NCI-H2227 (cell line): ENCODE measurements at regions not wholly inside any gene's neighbourhood (a gene's known extent, or its start where the extent isn't known, plus 50 kb on each side); places are given as distances from the start of the nearest gene placed in this dataset.
"Not testable (repeated sequence)": the region's sequence is repeated elsewhere in the genome, so short reads cannot be mapped to it uniquely, and the experiment has no call there.

Source experiments
- DNase-seq: peaks from one replicate; lab custom pipeline; 2025; ENCODE audit not compliant: unreplicated experiment; lab: John Stamatoyannopoulos, UW

DNA sequence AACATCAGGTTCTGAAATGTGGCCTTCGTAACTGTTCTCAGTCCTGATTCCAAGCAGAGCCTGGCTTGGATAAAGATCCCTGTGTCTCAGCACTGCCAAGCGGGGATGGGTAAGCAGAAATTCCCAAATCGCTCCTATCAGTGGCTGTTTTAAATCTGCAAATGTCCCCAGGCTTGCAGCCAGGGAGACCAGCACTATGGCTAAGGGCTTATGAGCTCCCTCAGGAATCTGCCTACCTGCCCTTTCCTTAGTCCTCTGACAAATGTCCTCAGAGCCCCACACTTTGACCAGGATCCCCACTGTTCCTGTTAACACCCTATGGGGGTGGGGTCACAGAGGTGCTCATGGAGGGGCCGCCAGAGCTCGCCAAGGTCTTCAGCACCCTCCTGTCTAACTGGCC is 1062.8 kb downstream of the UQCRFS1 start:
- DNase-seq = no peak

DNA sequence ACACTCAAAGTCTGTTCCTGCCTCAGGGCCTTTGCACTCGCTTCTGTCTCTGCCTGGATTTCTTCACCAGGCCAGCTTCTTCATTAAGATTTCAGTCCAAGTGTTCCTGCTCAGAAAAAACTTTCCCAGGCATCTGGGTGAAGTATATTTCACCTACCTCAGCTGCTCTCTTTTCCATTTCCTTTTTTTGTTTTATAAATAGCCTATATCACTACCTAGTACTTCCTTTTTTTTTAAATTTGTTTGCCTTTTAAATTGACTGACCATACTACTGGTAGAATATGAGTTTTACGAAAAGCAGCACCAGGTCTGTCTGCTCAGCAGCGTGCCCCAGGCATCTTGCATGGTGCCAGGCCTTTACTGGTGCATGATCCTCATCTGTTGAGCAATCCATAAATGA is 1064.4 kb downstream of the UQCRFS1 start:
- no peak for DNase-seq

- DNase-seq = no peak
Observed at GRCh38 chr19:28142258-28142657, 1070.7 kb downstream of the UQCRFS1 start.

DNA sequence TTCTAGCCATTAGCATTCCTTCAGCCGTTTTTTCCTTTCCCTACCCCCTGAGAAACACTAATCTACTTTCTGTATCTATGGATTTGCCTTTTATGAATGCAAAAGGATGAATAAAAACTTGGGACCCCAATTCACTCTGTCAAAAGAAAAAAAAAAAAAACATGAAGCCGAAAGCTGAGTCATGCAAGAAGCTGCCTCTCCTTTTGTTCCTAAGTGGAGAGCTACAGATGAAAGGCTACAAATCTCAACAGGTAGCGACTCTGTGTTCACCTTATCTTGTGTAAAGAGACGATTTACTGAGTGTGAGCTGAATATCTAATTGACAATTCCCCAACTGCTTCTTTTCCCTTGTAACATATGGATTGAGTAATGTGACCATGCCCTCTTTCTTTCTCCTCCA is 1072.8 kb downstream of the UQCRFS1 start:
- no peak for DNase-seq

DNA sequence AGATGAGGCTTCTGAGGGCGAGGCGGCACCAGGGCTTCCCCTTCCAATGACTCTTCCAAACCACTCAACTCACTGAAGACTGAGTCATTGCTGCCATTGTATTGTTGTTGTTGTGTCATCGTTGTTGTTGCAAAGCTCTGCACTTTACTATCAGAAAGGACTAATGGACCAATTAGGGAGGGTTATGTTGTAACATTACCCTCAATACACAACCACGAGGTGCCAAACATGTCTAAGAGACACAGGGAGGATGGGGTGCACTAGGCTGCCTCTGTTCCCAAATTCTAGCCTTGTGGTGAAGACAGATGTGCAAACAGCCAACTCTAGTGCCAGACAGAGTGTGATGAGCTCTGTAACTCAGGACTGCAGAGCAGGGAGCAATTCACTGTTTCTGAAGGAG is 1075.2 kb downstream of the UQCRFS1 start:
- no peak for DNase-seq

DNA sequence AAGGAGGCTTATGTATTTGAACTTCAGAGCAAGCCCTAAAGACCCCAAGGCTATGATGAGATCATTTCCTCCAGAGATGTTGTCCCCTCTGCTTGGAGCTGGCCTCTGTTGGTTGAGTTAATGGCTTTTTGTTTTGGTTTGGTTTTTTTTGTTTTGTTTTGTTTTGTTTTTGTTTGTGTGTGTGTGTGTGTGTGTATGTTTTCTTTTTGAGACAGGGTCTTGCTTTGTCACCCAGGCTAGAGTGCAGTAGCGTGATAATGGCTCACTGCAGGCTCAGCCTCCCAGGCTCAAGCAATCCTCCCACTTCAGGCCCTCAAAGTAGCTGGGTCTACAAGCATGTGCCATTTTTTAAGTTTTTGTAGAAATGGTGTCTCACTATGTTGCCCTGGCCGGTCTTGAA is 1076.2 kb downstream of the UQCRFS1 start:
- no peak for DNase-seq

GRCh38 chr19:28135825-28136224 is 1077.1 kb downstream of the UQCRFS1 start:
- no peak for DNase-seq

DNA sequence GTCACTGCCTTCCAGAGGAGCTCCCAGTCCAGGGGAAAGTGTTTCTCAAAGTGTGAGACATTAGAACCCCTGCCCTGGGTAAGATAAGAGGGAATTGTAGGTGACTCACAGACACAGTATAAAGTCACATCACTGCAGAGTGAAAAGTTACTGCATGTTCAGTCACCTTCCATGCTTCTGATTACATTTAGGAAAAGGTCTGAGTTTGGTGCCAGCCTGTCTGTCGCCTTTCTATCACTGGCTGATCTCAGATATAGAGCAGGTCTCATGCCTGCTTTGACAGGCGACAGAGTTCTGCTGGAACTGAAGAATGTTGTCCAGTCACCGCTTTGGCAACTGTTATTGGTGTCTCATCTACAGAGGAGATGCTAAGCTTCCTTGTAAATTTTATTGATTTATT is 1078.6 kb downstream of the UQCRFS1 start:
- DNase-seq = no peak

DNA sequence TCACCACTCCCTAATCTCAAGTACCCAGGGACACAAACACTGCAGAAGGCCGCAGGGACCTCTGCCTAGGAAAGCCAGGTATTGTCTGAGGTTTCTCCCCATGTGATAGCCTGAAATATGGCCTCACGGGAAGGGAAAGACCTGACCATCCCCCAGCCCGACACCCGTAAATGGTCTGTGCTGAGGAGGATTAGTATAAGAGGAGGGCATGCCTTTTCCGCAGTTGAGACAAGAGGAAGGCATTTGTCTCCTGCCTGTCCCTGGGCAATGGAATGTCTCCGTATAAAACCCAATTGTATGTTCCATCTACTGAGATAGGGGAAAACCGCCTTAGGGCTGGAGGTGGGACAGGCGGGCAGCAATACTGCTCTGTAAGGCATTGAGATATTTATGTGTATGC is 1082.1 kb downstream of the UQCRFS1 start:
- DNase-seq = not testable (repeated sequence)

DNA sequence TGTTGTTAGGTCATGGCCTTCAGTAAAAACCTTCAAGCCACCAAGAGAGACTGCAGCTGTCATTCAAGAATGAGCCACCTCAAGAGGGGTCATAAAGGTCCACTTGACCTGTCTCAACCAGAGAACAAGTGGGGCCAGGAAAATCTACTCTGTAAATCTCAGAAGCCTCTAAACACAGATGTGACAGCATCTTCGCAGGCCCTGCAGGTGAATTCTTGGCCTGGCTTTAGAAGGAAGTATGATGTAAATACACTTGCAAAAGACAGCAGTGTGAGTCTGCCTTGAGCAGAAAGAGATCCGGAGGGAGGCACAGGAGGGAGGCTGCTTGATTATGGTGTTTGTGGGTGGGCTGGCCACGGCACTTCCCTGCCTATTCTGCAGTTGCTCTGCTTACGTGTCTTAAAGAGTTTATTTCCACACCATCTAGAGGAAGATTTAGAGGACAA is 1082.9 kb downstream of the UQCRFS1 start:
- no peak for DNase-seq

DNA sequence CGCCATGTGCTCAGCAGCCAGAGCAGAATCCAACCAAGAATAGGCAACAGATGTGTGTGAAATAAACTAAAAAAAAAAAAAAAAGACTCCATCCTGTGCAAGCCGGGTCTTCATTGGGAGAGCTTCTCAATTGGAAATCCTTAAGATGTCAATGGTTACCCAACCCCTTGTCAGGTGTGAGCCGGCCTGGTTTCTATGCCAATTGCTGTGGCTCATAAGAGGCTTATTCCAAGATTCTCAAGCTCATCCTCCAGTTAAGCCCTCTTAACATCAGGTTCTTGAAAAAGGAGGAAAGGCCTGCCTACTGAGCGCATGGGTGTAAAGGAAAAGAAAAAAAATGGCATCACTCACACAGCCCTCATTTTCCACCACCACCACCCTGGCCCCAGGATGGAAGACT is 1084.6 kb downstream of the UQCRFS1 start:
- no peak for DNase-seq

DNA sequence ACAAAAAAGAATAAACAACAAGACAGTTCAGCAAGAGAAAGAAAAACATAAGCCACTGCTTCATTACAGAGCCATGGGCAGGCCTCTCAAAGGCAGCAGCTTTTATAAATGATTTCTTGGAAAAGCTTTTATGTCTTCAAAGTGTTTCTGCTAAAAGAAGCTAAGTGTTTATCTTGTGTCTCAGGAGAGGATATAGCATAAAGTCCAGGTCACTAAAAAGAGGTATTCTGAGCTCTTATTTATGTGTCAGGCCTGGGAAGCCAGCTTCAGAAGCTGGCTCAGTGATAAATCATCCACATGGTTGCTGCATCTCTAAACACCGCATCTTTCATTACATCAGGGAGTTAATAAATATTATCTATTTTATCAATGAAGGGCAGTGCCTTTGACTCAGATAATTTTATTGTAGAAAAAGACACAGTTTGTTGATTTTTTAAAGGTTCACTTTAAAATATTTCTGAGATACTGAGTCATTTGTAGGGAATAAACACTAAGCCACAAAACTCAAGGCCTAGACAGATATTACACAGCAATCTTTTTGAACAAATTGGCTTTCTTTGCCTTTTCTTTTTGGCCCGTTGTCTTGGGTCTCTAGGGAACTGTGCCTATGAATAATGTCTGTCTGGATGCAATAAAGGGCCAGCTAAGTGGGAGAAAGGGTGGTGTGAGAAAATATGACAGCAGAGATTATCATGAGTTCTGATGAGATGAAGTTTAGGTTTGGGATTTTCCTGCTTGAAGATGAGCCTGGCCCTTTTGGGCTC is 1086.6 kb downstream of the UQCRFS1 start:
- no peak for DNase-seq

DNA sequence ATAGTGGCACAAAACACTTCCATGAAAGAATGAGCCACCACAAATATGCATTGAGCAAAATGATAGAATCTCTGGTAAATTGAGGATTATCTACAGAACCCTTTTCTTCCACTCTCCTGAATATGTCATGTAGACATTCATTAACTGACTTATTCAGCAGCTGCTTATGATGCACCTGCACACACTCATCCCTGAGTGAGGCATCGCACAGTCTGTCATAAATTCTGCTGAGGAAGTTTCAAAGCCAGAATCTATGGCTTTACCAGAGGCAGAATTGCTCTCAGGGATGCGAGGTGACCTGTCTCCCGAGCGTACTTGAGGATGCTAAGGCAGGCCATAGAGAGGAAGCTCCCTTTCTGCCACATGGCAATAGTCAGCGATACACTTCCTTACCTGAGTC is 1090.2 kb downstream of the UQCRFS1 start:
- no peak for DNase-seq

DNA sequence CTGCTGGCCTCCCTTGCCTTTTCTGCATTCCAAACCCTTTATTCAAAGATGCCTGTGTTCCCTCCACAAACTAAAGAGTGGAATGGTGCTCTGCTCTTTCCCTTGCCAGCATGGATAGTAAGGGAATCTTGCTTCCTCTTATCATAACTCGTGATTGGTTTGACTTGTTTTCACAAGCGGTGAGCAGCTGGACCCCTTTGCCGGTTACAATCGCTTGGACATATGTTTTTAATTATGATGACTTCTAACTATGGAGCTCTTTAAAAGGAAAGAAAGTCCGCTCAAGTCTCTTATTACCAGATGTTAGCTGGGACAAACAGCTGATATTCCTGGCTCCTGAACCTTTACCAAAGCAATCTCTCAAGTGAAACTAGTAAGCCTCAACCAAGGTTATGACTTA is 1094.7 kb downstream of the UQCRFS1 start:
- DNase-seq = no peak

DNA sequence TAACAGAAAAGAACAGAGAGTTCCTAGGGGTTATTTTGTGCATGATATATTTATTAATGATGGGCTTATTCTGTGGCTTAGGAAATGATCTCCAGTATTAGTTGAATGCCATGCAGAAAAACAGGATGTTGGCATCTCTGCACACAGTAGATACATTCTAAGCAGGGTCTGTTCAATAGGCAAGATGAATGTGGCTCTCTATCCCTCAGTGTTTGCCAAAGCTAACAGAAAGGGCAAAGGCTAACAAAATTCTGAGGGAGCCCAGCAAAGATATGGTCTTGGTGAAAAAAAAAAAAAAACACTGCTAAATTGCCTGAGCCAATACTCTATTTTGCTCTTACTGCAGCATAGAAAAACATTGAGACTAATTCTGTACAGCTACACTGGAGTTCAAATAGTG is 1095.8 kb downstream of the UQCRFS1 start:
- no peak for DNase-seq

- not testable (repeated sequence) for DNase-seq
Observed at GRCh38 chr19:28116379-28116778, 1096.6 kb downstream of the UQCRFS1 start.

GRCh38 chr19:28103921-28104320 is 1109.0 kb downstream of the UQCRFS1 start:
- DNase-seq = peak; percentile 41

GRCh38 chr19:28084659-28085157 is 1128.2 kb downstream of the UQCRFS1 start:
- not testable (repeated sequence) for DNase-seq

DNA sequence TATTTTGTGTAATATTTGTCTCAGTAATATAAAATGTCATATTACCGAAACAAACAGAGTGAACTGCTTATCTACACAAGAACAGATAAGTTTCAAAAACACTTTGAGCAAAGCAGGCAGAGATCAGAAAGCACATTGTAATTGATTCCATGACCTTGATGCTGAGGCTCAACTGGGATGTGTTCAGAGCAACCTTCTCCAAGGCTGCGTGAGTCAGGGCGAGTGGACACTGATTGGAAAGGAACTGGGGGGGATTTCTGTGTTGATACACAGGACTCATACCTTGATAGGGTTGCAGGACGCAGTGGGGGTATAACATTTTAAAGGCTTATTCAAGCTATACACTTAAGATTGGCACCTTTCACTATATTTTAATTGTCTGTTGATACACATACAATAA is 1136.3 kb downstream of the UQCRFS1 start:
- DNase-seq = no peak

DNA sequence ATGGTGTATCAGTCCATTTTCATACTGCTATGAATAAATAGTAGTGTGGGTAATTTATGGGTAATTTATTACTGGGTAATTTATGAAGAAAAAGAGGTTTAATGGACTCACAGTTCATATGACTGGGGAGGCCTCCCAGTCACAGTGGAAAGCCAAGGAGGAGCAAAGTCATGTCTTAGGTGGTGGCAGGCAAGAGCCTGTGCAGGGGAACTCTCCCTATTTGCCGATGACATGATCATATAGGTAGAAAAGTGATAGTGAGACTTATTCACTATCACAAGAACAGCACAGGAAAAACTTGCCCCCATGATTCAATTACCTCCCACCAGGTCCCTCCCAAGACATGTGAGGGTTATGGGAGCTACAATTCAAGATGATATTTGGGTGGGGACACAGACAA is 1137.7 kb downstream of the UQCRFS1 start:
- no peak for DNase-seq

GRCh38 chr19:28074773-28075172 is 1138.2 kb downstream of the UQCRFS1 start:
- DNase-seq = no peak

DNA sequence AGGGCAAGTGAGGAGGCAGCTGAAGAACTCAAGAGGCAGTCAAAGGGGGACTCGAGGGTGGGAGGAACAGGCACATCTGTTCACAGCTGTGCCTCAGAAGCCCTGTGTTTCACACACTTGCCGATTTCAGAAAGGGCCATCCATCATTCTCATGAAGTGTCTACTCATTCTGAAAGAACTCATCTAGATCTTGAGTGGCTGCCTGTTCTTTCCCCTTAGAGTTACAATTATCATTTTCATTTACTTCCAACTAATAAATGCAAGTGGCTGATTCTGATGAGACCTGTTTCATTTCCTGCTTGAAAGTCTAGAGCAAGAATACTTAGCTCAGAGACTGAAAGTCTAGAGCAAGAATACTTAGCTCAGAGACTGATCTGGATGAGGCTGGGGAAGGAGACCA is 1145.1 kb downstream of the UQCRFS1 start:
- DNase-seq = no peak

DNA sequence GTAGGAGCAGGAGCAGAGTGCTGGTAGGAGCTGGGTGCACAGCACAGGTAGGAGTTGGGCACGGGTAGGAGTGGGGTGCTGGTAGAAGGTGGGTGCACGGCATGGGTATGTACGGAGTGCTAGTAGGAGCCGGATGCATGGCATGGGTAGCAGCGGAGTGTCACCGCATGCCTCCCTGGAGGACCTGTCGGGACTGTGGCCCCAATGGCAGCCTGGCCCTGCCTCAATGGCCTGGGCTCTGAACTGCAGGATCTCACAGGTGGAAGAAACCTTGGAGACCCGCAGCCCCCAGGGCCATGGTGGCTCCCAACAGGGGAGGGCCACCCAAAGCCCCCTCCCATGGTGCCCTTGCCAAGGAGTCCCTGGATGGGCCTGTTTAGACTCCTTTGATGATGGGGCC is 1146.0 kb downstream of the UQCRFS1 start:
- DNase-seq = no peak
